PC-3 (cell line): ENCODE measurements at regions not wholly inside any gene's neighbourhood (a gene's known extent, or its start where the extent isn't known, plus 50 kb on each side); places are given as distances from the start of the nearest gene placed in this dataset.
"Not testable (repeated sequence)": the region's sequence is repeated elsewhere in the genome, so short reads cannot be mapped to it uniquely, and the experiment has no call there.

Source experiments
- ATAC-seq: fragments of 200-7000 bp; cut with Tn5 transposase; 2 replicates; pipeline ENCODE4 v1.9.1; 2020; ENCODE audit warnings: mild to moderate bottlenecking, moderate library complexity
- BruUV-seq: library from RNA; stranded (reverse); fragments of 400-500 nt; replicated peaks from 2 replicates; lab custom pipeline; 2021; lab: Mats Ljungman, UMichigan
- CTCF ChIA-PET: fragments of 300-600 bp; sonication (Branson Sonifier 250); formaldehyde crosslinking; loops from one replicate; lab custom pipeline; 2022; ENCODE audit warnings: antibody characterized with exemption; lab: Charles Lee
- POLR2A ChIA-PET: fragments of 300-600 bp; sonication (Branson Sonifier 250); formaldehyde crosslinking; loops from one replicate; lab custom pipeline; 2022; ENCODE audit warnings: antibody characterized with exemption; ENCODE audit not compliant: unreplicated experiment; lab: Charles Lee
- DNase-seq: peaks from one replicate; pipeline ENCODE4 v3.0.0-alpha.2; 2015
- H2AFZ ChIP-seq: fragments of 300-600 bp; sonication (generic); 2 replicates; pipeline ENCODE4 v1.6.0; 2016; ENCODE audit warnings: antibody characterized with exemption, low read length
- H3F3A ChIP-seq: fragments of 300-600 bp; sonication (generic); one replicate; pipeline ENCODE4 v1.6.0; 2017; ENCODE audit warnings: antibody characterized with exemption, low read length, control low read depth, mild to moderate bottlenecking; ENCODE audit not compliant: unreplicated experiment
- H3K27ac ChIP-seq: fragments of 300-600 bp; sonication (generic); 2 replicates; pipeline ENCODE4 v1.5.1; 2016; ENCODE audit warnings: mild to moderate bottlenecking, low read length
- H3K27me3 ChIP-seq: fragments of 300-600 bp; sonication (generic); 2 replicates; pipeline ENCODE4 v1.6.1; 2016; ENCODE audit warnings: low read length, mixed read lengths
- H3K36me3 ChIP-seq: fragments of 300-600 bp; sonication (generic); 2 replicates; pipeline ENCODE4 v1.6.1; 2016; ENCODE audit warnings: low read depth, mixed run types, low read length, mixed read lengths
- H3K4me1 ChIP-seq: fragments of 300-600 bp; sonication (generic); 2 replicates; pipeline ENCODE4 v1.5.1; 2016; ENCODE audit warnings: low read length; ENCODE audit not compliant: insufficient read depth
- H3K4me2 ChIP-seq: fragments of 300-600 bp; sonication (generic); 2 replicates; pipeline ENCODE4 v1.6.0; 2016; ENCODE audit warnings: low read length
- H3K4me3 ChIP-seq: fragments of 300-600 bp; sonication (generic); 2 replicates; pipeline ENCODE4 v1.5.1; 2016; ENCODE audit warnings: mild to moderate bottlenecking, low read length, mixed read lengths
- H3K79me2 ChIP-seq: fragments of 300-600 bp; sonication (generic); 2 replicates; pipeline ENCODE4 v1.6.1; 2017; ENCODE audit warnings: low read length, mixed read lengths
- H3K9ac ChIP-seq: fragments of 300-600 bp; sonication (generic); 2 replicates; pipeline ENCODE4 v1.6.0; 2016; ENCODE audit warnings: mild to moderate bottlenecking, low read length
- H3K9me2 ChIP-seq: fragments of 300-600 bp; sonication (generic); replicated peaks from 2 replicates; pipeline ENCODE4 v1.6.1; 2016; ENCODE audit warnings: mixed run types, low read length, mixed read lengths
- H3K9me3 ChIP-seq: fragments of 300-600 bp; sonication (generic); 2 replicates; pipeline ENCODE4 v1.6.1; 2016; ENCODE audit warnings: low read length, mixed read lengths
- H4K20me1 ChIP-seq: fragments of 300-600 bp; sonication (generic); 2 replicates; pipeline ENCODE4 v1.6.1; 2016; ENCODE audit warnings: low read length, mixed read lengths
- CTCF ChIP-seq: fragments of 300-600 bp; sonication (generic); conservative IDR thresholded peaks from 2 replicates; pipeline ENCODE4 v1.5.1; 2017; ENCODE audit warnings: antibody characterized with exemption, low read depth, mild to moderate bottlenecking, low read length
- EZH2 ChIP-seq: fragments of 300-600 bp; sonication (generic); IDR thresholded peaks from one replicate; pipeline ENCODE4 v1.6.1; 2017; ENCODE audit warnings: antibody characterized with exemption, mild to moderate bottlenecking, low read length; ENCODE audit not compliant: unreplicated experiment
- EZH2phosphoT487 ChIP-seq: fragments of 300-600 bp; sonication (generic); IDR thresholded peaks from 2 replicates; pipeline ENCODE4 v1.6.1; 2018; ENCODE audit warnings: mild to moderate bottlenecking, antibody characterized with exemption, low read length, borderline replicate concordance
- intact Hi-C: fragments of 100-400 bp; cut with micrococcal nuclease; formaldehyde crosslinking; loops from 2 replicates; pipeline ENCODE4 v1.9.0; 2023

GRCh38 chr19:20307127-20307526 lies 140.1 kb downstream of the ZNF486 start:
- no peaks in the 10 kb centered on the region for H3K9me2 ChIP-seq
- H2AFZ ChIP-seq: no peak overlapping the region
- no peaks in the 10 kb centered on the region for H3K79me2 ChIP-seq
- intact Hi-C loops: no loop called here
- no TSS peak for BruUV-seq
- 0 out of 2 replicates have a peak, but pooled peaks cover 9% of the 10 kb centered on the region for H3K9me3 ChIP-seq
- H3K9ac ChIP-seq: no peak overlapping the region
- ATAC-seq (no peak), DNase-seq (no peak)
- ChIA-PET CTCF (no interaction called here), POLR2A (no interaction called here)
- no peaks in the 10 kb centered on the region for H3K36me3 ChIP-seq
- no peaks in the 10 kb centered on the region for H3K4me1 ChIP-seq
- H4K20me1 ChIP-seq: no peaks in the 10 kb centered on the region
- H3K4me3 ChIP-seq: no peak overlapping the region
- H3K4me2 ChIP-seq: no peak overlapping the region
- TF ChIP-seq CTCF (no peak), EZH2phosphoT487 (no peak), EZH2 (no peak)
- H3F3A ChIP-seq: no peaks in the 10 kb centered on the region
- no peaks in the 10 kb centered on the region for H3K27me3 ChIP-seq
- H3K27ac ChIP-seq: no peak overlapping the region

DNA sequence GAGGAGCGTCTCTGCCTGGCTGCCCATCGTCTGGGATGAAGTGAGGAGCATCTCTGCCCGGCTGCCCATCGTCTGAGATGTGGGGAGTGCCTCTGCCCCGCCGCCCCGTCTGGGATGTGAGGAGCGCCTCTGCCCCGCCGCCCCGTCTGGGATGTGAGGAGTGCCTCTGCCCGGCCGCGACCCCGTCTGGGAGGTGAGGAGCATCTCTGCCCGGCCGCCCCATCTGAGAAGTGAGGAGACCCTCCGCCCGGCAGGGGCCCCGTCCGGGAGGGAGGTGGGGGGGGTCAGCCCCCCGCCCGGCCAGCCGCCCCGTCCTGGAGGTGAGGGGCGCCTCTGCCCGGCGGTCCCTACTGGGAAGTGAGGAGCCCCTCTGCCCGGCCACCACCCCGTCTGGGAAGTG lies 129.3 kb downstream of the ZNF486 start:
- POLR2A ChIA-PET, H3F3A ChIP-seq, DNase-seq, H3K27ac ChIP-seq, H4K20me1 ChIP-seq, CTCF ChIA-PET, H3K4me1 ChIP-seq, H3K9me3 ChIP-seq, H3K9ac ChIP-seq, H3K4me2 ChIP-seq, H3K27me3 ChIP-seq, ATAC-seq, H3K79me2 ChIP-seq, H2AFZ ChIP-seq, H3K4me3 ChIP-seq, H3K9me2 ChIP-seq, BruUV-seq, intact Hi-C loops, H3K36me3 ChIP-seq: not testable (repeated sequence)

DNA sequence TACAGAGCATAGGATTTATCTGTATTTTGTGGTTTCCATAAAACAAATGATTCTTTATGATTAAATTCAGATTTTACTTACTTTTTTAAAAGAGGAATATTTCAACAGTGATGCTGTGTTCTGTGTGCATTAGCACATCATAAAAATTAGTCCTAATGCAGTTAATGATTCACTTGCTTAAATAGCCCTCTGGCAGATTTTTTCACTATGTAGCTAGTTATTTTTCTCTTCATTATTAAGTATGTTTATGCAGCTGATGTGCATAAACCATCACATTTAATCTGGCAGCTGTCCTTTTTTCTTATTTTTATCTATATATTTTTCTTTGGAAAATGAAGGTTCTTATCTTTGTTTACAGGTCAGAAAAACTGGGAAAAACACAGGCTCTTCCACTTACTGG lies 127.2 kb downstream of the ZNF486 start:
- Histone ChIP-seq H3K9me2 (no peaks in the 10 kb centered on the region), H2AFZ (no peak overlapping the region), H3K27me3 (no peaks in the 10 kb centered on the region), H3K9me3 (0 out of 2 replicates have a peak, but pooled peaks cover 3% of the 10 kb centered on the region), H3K36me3 (no peaks in the 10 kb centered on the region), H3K9ac (no peak overlapping the region), H3K4me3 (no peak overlapping the region), H3K4me2 (no peak overlapping the region), H3F3A (no peaks in the 10 kb centered on the region), H3K4me1 (no peaks in the 10 kb centered on the region), H3K79me2 (no peaks in the 10 kb centered on the region), H4K20me1 (no peaks in the 10 kb centered on the region), H3K27ac (no peak overlapping the region)
- TF ChIP-seq EZH2phosphoT487: no peak
- CTCF ChIA-PET: no interaction called here
- ATAC-seq: no peak
- BruUV-seq: no TSS peak
- DNase-seq: no peak
- POLR2A ChIA-PET: no interaction called here
- intact Hi-C loops: no loop called here

GRCh38 chr19:20292520-20292919 lies 125.5 kb downstream of the ZNF486 start:
- BruUV-seq, H4K20me1 ChIP-seq, POLR2A ChIA-PET: not testable (repeated sequence)

More at GRCh38 chr19:20292520-20292919, 125.5 kb downstream of the ZNF486 start:
- H2AFZ ChIP-seq, H3K27me3 ChIP-seq, H3K4me2 ChIP-seq, H3K79me2 ChIP-seq, H3F3A ChIP-seq, H3K9me2 ChIP-seq, H3K36me3 ChIP-seq, H3K4me3 ChIP-seq, H3K4me1 ChIP-seq, H3K9me3 ChIP-seq, DNase-seq, intact Hi-C loops, H3K9ac ChIP-seq, CTCF ChIA-PET, H3K27ac ChIP-seq, ATAC-seq: not testable (repeated sequence)
